GM12878 (cell line): ENCODE measurements at regions not wholly inside any gene's neighbourhood (a gene's known extent, or its start where the extent isn't known, plus 50 kb on each side); places are given as distances from the start of the nearest gene placed in this dataset.

Experiments
- ATAC-seq: fragments of 200-7000 bp; cut with Tn5 transposase; 3 replicates; pipeline ENCODE4 v1.9.1; 2020; ENCODE audit warnings: mild to moderate bottlenecking, moderate library complexity
- BruUV-seq: library from RNA; stranded (reverse); fragments of 400-500 nt; replicated peaks from 2 replicates; lab custom pipeline; 2021; lab: Mats Ljungman, UMichigan
- CTCF ChIA-PET: fragments of 300-600 bp; sonication (Branson Sonifier 250); formaldehyde crosslinking; extraction: SDS; loops from one replicate; lab custom pipeline; 2021; ENCODE audit warnings: inconsistent platforms; lab: Yijun Ruan, JAX
- POLR2A ChIA-PET: fragments of 350-600 bp; formaldehyde crosslinking; extraction: SDS; loops from one replicate; lab custom pipeline; 2021; ENCODE audit warnings: inconsistent platforms; lab: Charles Lee
- RAD21 ChIA-PET: fragments of 300-600 bp; sonication (Branson Sonifier 250); formaldehyde crosslinking; loops from one replicate; lab custom pipeline; 2023; ENCODE audit warnings: antibody characterized with exemption; ENCODE audit not compliant: unreplicated experiment; lab: Charles Lee
- SMC1A ChIA-PET: fragments of 300-600 bp; sonication (Branson Sonifier 250); formaldehyde crosslinking; loops from one replicate; lab custom pipeline; 2023; ENCODE audit not compliant: unreplicated experiment, uncharacterized antibody; lab: Charles Lee
- DNase-seq: peaks from one replicate; pipeline ENCODE4 v3.0.0-alpha.2; 2011; ENCODE audit warnings: low read depth, low spot score
- FAIRE-seq: peaks from 3 replicates; lab custom pipeline; 2011; peaks lifted over from hg19 to GRCh38; lab: Jason Lieb, UNC
- H2AFZ ChIP-seq: 2 replicates; pipeline ENCODE4 v1.6.0; 2011; ENCODE audit warnings: low read depth, low read length, control low read depth; ENCODE audit not compliant: control insufficient read depth
- H3K27ac ChIP-seq: 2 replicates; pipeline ENCODE4 v1.5.1; 2011; ENCODE audit warnings: control low read depth; ENCODE audit not compliant: control insufficient read depth, insufficient read depth
- H3K27me3 ChIP-seq, 2 experiments: replicated peaks in 1 of 2; 2 replicates each; pipeline versions ENCODE4 v1.6.0 to v1.6.1; 2011; ENCODE audit warnings: low read length in 1 of 2; ENCODE audit not compliant: control insufficient read depth in 2 of 2, insufficient read depth in 2 of 2
- H3K36me3 ChIP-seq, 2 experiments: 2 replicates each; pipeline ENCODE4 v1.5.1; 2011; ENCODE audit warnings: low read length in 1 of 2; ENCODE audit not compliant: control insufficient read depth in 2 of 2, insufficient read depth in 2 of 2
- H3K4me1 ChIP-seq: 2 replicates; pipeline ENCODE4 v1.6.1; 2011; ENCODE audit warnings: mild to moderate bottlenecking, low read length, moderate library complexity, mixed read lengths; ENCODE audit not compliant: control insufficient read depth, insufficient read depth
- H3K4me2 ChIP-seq: 2 replicates; pipeline ENCODE4 v1.6.0; 2011; ENCODE audit warnings: control low read depth; ENCODE audit not compliant: control insufficient read depth, insufficient read depth
- H3K4me3 ChIP-seq: fragments of 200-600 bp; sonication (generic); 2 replicates; pipeline ENCODE4 v1.5.1; 2016
- H3K79me2 ChIP-seq: 2 replicates; pipeline ENCODE4 v1.6.0; 2011; ENCODE audit warnings: low read length; ENCODE audit not compliant: control insufficient read depth, insufficient read depth
- H3K9ac ChIP-seq: 2 replicates; pipeline ENCODE4 v1.8.0; 2011; ENCODE audit warnings: low read length, control low read depth, mixed read lengths; ENCODE audit not compliant: control insufficient read depth, insufficient read depth
- H3K9me3 ChIP-seq: replicated peaks from 3 replicates; pipeline ENCODE4 v1.5.1; 2011; ENCODE audit warnings: mild to moderate bottlenecking, low read length; ENCODE audit not compliant: control insufficient read depth, insufficient read depth
- H4K20me1 ChIP-seq: 2 replicates; pipeline ENCODE4 v1.6.0; 2011; ENCODE audit not compliant: control insufficient read depth, insufficient read depth
- ASH2L ChIP-seq: fragments of 300-600, 200-600 bp; sonication (generic); IDR thresholded peaks from 2 replicates; pipeline ENCODE4 v1.6.1; 2017; ENCODE audit warnings: low read depth, mild to moderate bottlenecking, borderline replicate concordance
- RELA ChIP-seq: fragments of 450-650 bp; IDR thresholded peaks from 2 replicates; pipeline ENCODE4 v1.8.0; 2014; ENCODE audit warnings: borderline replicate concordance; ENCODE audit not compliant: partially characterized antibody
- ZBED1 ChIP-seq: IDR thresholded peaks from 2 replicates; pipeline ENCODE4 v1.6.1; 2016; ENCODE audit warnings: borderline replicate concordance
- ZNF217 ChIP-seq: fragments of 450-650 bp; IDR thresholded peaks from 2 replicates; pipeline ENCODE4 v1.6.1; 2017; ENCODE audit warnings: antibody characterized with exemption, mild to moderate bottlenecking
- ZNF274 ChIP-seq: IDR thresholded peaks from one replicate; pipeline ENCODE4 v1.8.0; 2011; ENCODE audit not compliant: insufficient read length, insufficient read depth
- WGBS: methylation state at CpG from one replicate; pipeline ENCODE4 v1.1.6; 2016; ENCODE audit warnings: low lambda C conversion rate; ENCODE audit not compliant: insufficient replicate concordance, insufficient coverage; ENCODE audit errors: missing lambda C conversion rate; 5-methylcytosine and 5-hydroxymethylcytosine counted together
- in situ Hi-C: fragments of 300-500 bp; cut with MboI; formaldehyde crosslinking; loops from 9 replicates; pipeline ENCODE4 v1.14.3; 2018; ENCODE audit warnings: mixed read lengths
- intact Hi-C: fragments of 100-400 bp; cut with micrococcal nuclease; formaldehyde crosslinking; loops from one replicate; pipeline ENCODE4 v1.14.2; 2022; ENCODE audit not compliant: unreplicated experiment
- TF ChIP-seq, protein P1 (sequence below): fragments of 450-650 bp; IDR thresholded peaks from 2 replicates; pipeline ENCODE4 v1.6.1; 2016; ENCODE audit warnings: mild to moderate bottlenecking, moderate library complexity, borderline replicate concordance

DNA sequence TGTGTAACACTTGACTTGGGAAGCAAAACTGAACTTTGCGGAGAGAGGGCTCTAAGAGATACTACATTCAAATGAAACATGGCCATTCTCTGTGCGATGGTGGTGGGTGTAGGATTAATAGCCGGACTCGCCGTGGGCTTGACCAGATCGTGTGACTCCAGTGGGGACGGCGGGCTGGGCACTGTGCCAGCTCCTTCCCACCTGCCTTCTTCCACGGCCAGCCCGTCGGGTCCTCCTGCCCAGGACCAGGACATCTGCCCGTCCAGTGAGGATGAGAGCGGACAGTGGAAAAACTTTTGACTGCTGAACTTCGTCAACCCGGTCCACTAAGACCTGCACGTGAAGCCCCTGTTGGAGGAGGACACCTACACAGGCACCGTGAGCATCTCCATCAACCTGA is 137.4 kb downstream of the OR4C45 start:
- no peak overlapping the region for H3K4me2 ChIP-seq
- ATAC-seq (no peak), FAIRE-seq (no peak), DNase-seq (no peak)
- H2AFZ ChIP-seq: no peak overlapping the region
- ChIA-PET POLR2A (no interaction called here), RAD21 (no interaction called here), SMC1A (no interaction called here), CTCF (no interaction called here)
- no peak for TF ChIP-seq ZNF274
- no peak for TF ChIP-seq ASH2L
- no peak for TF ChIP-seq ZBED1
- TF ChIP-seq, protein P1, sequence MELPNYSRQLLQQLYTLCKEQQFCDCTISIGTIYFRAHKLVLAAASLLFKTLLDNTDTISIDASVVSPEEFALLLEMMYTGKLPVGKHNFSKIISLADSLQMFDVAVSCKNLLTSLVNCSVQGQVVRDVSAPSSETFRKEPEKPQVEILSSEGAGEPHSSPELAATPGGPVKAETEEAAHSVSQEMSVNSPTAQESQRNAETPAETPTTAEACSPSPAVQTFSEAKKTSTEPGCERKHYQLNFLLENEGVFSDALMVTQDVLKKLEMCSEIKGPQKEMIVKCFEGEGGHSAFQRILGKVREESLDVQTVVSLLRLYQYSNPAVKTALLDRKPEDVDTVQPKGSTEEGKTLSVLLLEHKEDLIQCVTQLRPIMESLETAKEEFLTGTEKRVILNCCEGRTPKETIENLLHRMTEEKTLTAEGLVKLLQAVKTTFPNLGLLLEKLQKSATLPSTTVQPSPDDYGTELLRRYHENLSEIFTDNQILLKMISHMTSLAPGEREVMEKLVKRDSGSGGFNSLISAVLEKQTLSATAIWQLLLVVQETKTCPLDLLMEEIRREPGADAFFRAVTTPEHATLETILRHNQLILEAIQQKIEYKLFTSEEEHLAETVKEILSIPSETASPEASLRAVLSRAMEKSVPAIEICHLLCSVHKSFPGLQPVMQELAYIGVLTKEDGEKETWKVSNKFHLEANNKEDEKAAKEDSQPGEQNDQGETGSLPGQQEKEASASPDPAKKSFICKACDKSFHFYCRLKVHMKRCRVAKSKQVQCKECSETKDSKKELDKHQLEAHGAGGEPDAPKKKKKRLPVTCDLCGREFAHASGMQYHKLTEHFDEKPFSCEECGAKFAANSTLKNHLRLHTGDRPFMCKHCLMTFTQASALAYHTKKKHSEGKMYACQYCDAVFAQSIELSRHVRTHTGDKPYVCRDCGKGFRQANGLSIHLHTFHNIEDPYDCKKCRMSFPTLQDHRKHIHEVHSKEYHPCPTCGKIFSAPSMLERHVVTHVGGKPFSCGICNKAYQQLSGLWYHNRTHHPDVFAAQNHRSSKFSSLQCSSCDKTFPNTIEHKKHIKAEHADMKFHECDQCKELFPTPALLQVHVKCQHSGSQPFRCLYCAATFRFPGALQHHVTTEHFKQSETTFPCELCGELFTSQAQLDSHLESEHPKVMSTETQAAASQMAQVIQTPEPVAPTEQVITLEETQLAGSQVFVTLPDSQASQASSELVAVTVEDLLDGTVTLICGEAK: no peak
- TF ChIP-seq RELA: no peak
- TF ChIP-seq ZNF217: no peak
- no TSS peak for BruUV-seq
- H3K79me2 ChIP-seq: no peaks in the 10 kb centered on the region
- no peak overlapping the region for H3K27ac ChIP-seq
- no peaks in the 10 kb centered on the region for H4K20me1 ChIP-seq
- no peaks in the 10 kb centered on the region for H3K4me1 ChIP-seq
- H3K27me3 ChIP-seq: no peaks in the 10 kb centered on the region
- 64% methylated on average over 17 of the region's 17 CpGs for whole genome bisulfite sequencing
- intact Hi-C loops: no loop called here
- no peak overlapping the region for H3K4me3 ChIP-seq
- no peaks in the 10 kb centered on the region for H3K36me3 ChIP-seq
- no peaks in the 10 kb centered on the region; the same call in 2 of the 3 replicates for H3K9me3 ChIP-seq
- no peak overlapping the region for H3K9ac ChIP-seq
- in situ Hi-C loops: loop anchor here (25.0 kb wide), 1 partner anchor 242 kb away; no protein-coding TSS in a partner anchor
